ENCODE measurements at regions not wholly inside any gene's neighbourhood (a gene's known extent, or its start where the extent isn't known, plus 50 kb on each side); places are given as distances from the start of the nearest gene placed in this dataset.
"Not testable (repeated sequence)": the region's sequence is repeated elsewhere in the genome, so short reads cannot be mapped to it uniquely, and the experiment has no call there.

DNA sequence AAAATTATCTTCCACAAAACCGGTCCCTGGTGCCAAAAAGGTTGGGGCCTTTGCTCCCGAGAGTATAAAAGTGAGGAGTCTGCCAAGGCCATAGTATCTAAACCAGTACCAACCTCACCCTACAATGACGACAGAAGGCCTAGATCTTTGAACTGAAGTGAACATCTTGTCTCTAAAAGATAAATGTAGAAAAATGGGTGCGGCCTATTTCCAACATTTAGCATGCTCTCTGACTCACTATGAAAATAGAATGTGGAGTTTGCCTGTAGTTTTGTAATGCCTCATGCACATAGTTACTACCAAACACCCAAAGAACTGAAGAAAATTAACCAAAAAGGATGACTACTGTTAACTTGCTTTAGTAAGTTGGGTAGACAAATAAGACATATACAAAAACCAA is 218.4 kb downstream of the SLITRK2 start:
- Histone ChIP-seq H3K4me3 (replicated peaks in 1 of 3) (no peak overlapping the region), H3K9me3 (no peaks in the 10 kb centered on the region), H3K27ac (no peak overlapping the region), H3K36me3 (no peaks in the 10 kb centered on the region), H3K4me1 (no peaks in the 10 kb centered on the region), H3K27me3 (no peaks in the 10 kb centered on the region)
- intact Hi-C loops (cut with DNase I): no loop called here
- no peak for DNase-seq
- 90 to 93% methylated on average over 4 of the region's 4 CpGs for WGBS, 2 donors
- TF ChIP-seq POLR2A (IDR thresholded peaks at IDR 0.05) (no peak), CTCF (IDR thresholded peaks at IDR 0.05) (no peak)

DNA sequence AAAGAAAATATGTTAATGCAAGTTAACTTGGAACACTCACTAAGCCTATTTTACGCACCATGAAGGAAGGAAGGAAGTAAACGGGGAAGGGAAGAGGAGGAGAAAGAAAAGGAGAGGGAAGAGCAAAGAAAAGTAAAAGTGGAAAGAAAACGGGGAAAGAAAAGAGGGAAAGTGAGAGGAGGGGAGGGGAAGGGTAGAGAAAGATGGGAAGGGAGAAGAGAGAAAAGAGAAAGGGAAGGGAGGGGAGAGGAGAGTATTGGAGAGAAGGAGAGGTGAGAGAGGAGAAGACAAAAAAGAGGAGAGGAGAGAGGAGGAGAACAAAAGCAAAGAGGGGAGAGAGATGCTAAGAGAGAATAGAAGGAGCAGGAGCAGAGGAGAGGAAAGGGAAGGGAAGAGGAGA is 224.1 kb downstream of the SLITRK2 start:
- no peak for DNase-seq
- Histone ChIP-seq H3K36me3 (no peaks in the 10 kb centered on the region), H3K27ac (no peak overlapping the region), H3K9me3 (no peaks in the 10 kb centered on the region), H3K4me3 (replicated peaks in 1 of 3) (no peak overlapping the region), H3K27me3 (no peaks in the 10 kb centered on the region), H3K4me1 (no peaks in the 10 kb centered on the region)
- intact Hi-C loops (cut with DNase I): no loop called here
- TF ChIP-seq POLR2A (IDR thresholded peaks at IDR 0.05) (no peak), CTCF (IDR thresholded peaks at IDR 0.05) (no peak)
- 82 to 89% methylated on average over 3 of the region's 3 CpGs for WGBS, 2 donors

DNA sequence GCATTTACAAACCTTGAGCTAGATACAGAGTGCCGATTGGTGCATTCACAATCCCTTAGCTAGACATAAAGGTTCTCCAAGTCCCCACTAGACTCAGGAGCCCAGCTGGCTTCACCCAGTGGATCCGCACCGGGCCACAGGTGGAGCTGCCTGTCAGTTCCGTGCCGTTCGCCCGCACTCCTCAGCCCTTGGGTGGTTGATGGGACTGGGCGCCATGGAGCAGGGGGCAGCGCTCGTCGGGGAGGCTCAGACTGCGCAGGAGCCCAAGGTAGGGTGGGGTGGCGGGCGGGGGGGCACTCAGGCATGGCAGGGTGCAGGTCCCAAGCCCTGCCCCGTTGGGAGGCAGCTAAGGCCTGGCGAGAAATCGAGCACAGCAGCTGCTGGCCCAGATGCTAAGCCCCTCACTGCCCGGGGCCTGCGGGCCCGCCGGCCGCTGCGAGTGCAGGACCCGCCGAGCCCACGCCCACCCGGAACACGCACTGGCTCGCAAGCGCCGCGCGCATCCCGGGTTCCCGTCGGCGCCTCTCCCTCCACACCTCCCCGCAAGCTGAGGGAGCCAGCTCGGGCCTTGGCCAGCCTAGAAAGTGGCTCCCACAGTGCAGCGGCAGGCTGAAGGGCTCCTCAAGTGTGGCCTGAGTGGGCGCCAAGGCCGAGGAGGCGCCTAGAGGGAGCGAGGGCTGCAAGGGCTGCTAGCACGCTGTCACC is 228.5 kb downstream of the SLITRK2 start:
- H3K27ac ChIP-seq; DNase-seq; H3K27me3 ChIP-seq; H3K4me1 ChIP-seq; H3K36me3 ChIP-seq; intact Hi-C loops (cut with DNase I); H3K9me3 ChIP-seq; H3K4me3 ChIP-seq (replicated peaks in 1 of 3): not testable (repeated sequence)
- WGBS, 2 donors: 34 to 65% methylated on average over 4 to 9 of the region's 45 CpGs

- intact Hi-C loops (cut with DNase I); H3K4me1 ChIP-seq; H3K27me3 ChIP-seq; H3K9me3 ChIP-seq; DNase-seq; H3K27ac ChIP-seq; H3K36me3 ChIP-seq; H3K4me3 ChIP-seq (replicated peaks in 1 of 3): not testable (repeated sequence)
- 100% methylated on average over 6 of the region's 12 CpGs; no CpG with 5 or more reads in 1 of the 2 donors for WGBS, 2 donors
These were observed 231.9 kb downstream of the SLITRK2 start for GRCh38 chrX:146049568-146049967.

GRCh38 chrX:146054311-146054710 is 236.7 kb downstream of the SLITRK2 start:
- Histone ChIP-seq H3K36me3 (no peaks in the 10 kb centered on the region), H3K27ac (peak overlapping the region in 1 of 3 donors; percentile 28), H3K4me1 (peaks cover 0 to 3% of the 10 kb centered on the region in 2 donors), H3K4me3 (replicated peaks in 1 of 3) (no peak overlapping the region), H3K9me3 (no peaks in the 10 kb centered on the region), H3K27me3 (no peaks in the 10 kb centered on the region)
- TF ChIP-seq POLR2A (IDR thresholded peaks at IDR 0.05) (no peak), CTCF (IDR thresholded peaks at IDR 0.05) (no peak)
- intact Hi-C loops (cut with DNase I): no loop called here
- DNase-seq: no peak

DNA sequence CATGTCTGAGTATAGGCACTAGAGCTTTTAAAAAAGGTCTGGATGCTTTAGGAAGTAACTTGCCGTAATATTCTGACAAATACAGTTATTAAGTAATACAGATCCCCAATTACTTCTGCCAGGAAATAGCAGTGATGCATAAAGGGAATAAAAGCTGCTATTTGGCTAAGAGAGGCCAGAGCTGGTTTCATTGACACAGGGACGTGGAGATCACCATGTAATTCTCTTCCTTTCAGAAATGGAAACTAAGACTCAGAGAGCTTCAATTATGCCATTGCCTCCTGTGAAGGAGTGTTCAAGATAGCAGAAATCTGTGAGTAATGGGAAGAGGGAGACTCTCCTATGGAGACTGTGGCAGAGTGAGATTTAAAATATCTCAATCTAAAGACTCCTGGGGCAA is 238.1 kb downstream of the SLITRK2 start:
- intact Hi-C loops (cut with DNase I): no loop called here
- H3K4me1 ChIP-seq: no peaks in the 10 kb centered on the region
- 28 to 42% methylated on average over 2 of the region's 2 CpGs for WGBS, 2 donors
- DNase-seq: no peak
- H3K27me3 ChIP-seq: no peaks in the 10 kb centered on the region
- no peak overlapping the region for H3K4me3 ChIP-seq (replicated peaks in 1 of 3)
- no peaks in the 10 kb centered on the region for H3K9me3 ChIP-seq
- TF ChIP-seq CTCF (IDR thresholded peaks at IDR 0.05) (no peak), POLR2A (IDR thresholded peaks at IDR 0.05) (no peak)
- H3K27ac ChIP-seq: no peak overlapping the region
- no peaks in the 10 kb centered on the region for H3K36me3 ChIP-seq
